ENCODE measurements at regions not wholly inside any gene's neighbourhood (a gene's known extent, or its start where the extent isn't known, plus 50 kb on each side); places are given as distances from the start of the nearest gene placed in this dataset.

GRCh38 chr10:27451054-27451453, 53.0 kb upstream of the RAB18 start:
- CTCF ChIA-PET: no interaction called here
- POLR2A ChIA-PET: no interaction called here
- H3K9me3 Mint-ChIP-seq (ENCODE audit: unreplicated experiment): no peaks in the 10 kb centered on the region
- H3K4me1 Mint-ChIP-seq (ENCODE audit: insufficient read depth, unreplicated experiment): peaks cover 12% of the 10 kb centered on the region
- DNase-seq (ENCODE audit: unreplicated experiment): no peak
- H3K27ac Mint-ChIP-seq (ENCODE audit: low read depth, unreplicated experiment): no peak overlapping the region
- no peaks in the 10 kb centered on the region for H3K36me3 Mint-ChIP-seq (ENCODE audit: insufficient read depth, unreplicated experiment)
- no TSS peak for BruUV-seq (replicated peaks)
- no peaks in the 10 kb centered on the region for H3K27me3 Mint-ChIP-seq (ENCODE audit: insufficient read depth, unreplicated experiment)
- no peak overlapping the region for H3K4me3 Mint-ChIP-seq (ENCODE audit: unreplicated experiment)
- no peak for TF ChIP-seq CTCF (IDR thresholded peaks at IDR 0.05; ENCODE audit: unreplicated experiment)
- intact Hi-C loops (cut with micrococcal nuclease): no loop called here

DNA sequence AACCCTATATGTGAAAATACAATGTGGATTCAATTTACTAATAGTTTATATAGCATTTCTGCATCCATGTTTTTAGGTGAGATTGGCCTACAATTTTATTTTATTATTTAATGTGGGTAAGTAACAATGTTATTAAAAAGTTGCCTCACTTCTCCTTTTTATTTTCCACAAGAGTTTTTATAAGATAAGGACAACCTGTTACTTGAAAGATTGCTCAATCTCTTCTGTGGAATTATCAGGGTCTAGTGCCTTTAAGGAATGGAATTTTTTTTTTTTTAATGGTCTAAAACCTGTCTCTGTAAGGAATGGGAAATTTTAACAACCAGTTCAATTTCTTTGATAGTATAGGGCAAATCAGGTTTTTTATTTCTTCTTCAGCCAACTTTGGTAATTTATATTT, 53.9 kb upstream of the RAB18 start:
- no peak for DNase-seq (ENCODE audit: unreplicated experiment)

DNA sequence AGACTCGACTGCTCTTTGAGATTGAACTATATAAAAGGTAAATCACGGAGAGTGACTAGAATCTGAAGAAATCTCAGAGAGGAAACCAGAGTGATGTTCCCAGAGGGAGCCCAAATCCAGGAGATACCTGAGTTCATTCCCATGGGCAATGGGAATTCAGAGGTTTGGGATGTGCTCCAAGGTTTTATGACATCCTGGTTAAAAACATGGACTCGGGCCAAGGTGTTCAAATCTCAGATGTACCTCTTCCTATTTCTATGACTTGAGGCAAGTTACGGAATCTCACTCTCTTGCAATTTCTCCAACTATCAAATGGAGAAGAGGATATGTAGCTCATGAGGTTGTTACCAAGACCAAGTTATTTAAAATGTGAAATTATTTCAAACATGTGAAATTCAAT, 54.5 kb upstream of the RAB18 start:
- ChIA-PET POLR2A (no interaction called here), CTCF (interaction anchor here (0.6 to 1.0 kb wide), 2 partner anchors 47 to 704 kb away, joined by 3 to 4 read pairs; no protein-coding TSS in a partner anchor)
- H3K4me1 Mint-ChIP-seq (ENCODE audit: insufficient read depth, unreplicated experiment): peaks cover 16% of the 10 kb centered on the region
- intact Hi-C loops (cut with micrococcal nuclease): loop anchor here (5.0 kb wide), 3 partner anchors 38 to 93 kb away; partner anchors contain the start of gene RAB18
- TF ChIP-seq CTCF (IDR thresholded peaks at IDR 0.05; ENCODE audit: unreplicated experiment): no peak
- H3K9me3 Mint-ChIP-seq (ENCODE audit: unreplicated experiment): no peaks in the 10 kb centered on the region
- H3K4me3 Mint-ChIP-seq (ENCODE audit: unreplicated experiment): no peak overlapping the region
- BruUV-seq (replicated peaks): no TSS peak
- no peaks in the 10 kb centered on the region for H3K27me3 Mint-ChIP-seq (ENCODE audit: insufficient read depth, unreplicated experiment)
- DNase-seq (ENCODE audit: unreplicated experiment): peak; percentile 74
- no peaks in the 10 kb centered on the region for H3K36me3 Mint-ChIP-seq (ENCODE audit: insufficient read depth, unreplicated experiment)
- no peak overlapping the region for H3K27ac Mint-ChIP-seq (ENCODE audit: low read depth, unreplicated experiment)

More for the DNA sequence above, 53.9 kb upstream of the RAB18 start:
- no peaks in the 10 kb centered on the region for H3K36me3 Mint-ChIP-seq (ENCODE audit: insufficient read depth, unreplicated experiment)
- intact Hi-C loops (cut with micrococcal nuclease): no loop called here
- BruUV-seq (replicated peaks): no TSS peak
- TF ChIP-seq CTCF (IDR thresholded peaks at IDR 0.05; ENCODE audit: unreplicated experiment): no peak
- H3K9me3 Mint-ChIP-seq (ENCODE audit: unreplicated experiment): no peaks in the 10 kb centered on the region
- ChIA-PET CTCF (no interaction called here), POLR2A (no interaction called here)
- no peaks in the 10 kb centered on the region for H3K27me3 Mint-ChIP-seq (ENCODE audit: insufficient read depth, unreplicated experiment)
- H3K4me1 Mint-ChIP-seq (ENCODE audit: insufficient read depth, unreplicated experiment): peaks cover 16% of the 10 kb centered on the region
- H3K27ac Mint-ChIP-seq (ENCODE audit: low read depth, unreplicated experiment): no peak overlapping the region
- no peak overlapping the region for H3K4me3 Mint-ChIP-seq (ENCODE audit: unreplicated experiment)

DNA sequence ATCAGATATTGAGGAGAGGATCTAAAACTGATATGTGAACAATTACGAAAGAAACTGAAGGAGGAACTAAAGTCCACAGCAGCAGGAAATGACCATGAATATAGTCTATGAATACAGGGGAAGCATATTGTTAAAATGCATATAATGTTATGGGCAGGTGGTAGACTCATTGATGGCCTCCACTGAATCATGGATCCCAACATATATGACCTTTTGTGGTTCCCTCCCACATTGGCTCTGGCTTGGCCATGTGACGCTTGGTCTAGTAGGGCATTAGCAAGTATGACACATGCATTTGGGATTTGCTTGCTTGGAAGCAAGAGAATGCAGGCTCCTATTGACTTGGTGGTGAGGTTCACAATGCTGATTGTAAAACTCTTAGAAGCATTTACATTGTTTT, 55.2 kb upstream of the RAB18 start:
- ChIA-PET CTCF (interaction anchor here (1.0 to 1.5 kb wide), 2 partner anchors 37 to 48 kb away, joined by 3 read pairs; no protein-coding TSS in a partner anchor), POLR2A (interaction anchor here (1.6 kb wide), 1 partner anchor 56 kb away, joined by 12 read pairs; the partner anchor contains the start of gene RAB18)
- H3K27me3 Mint-ChIP-seq (ENCODE audit: insufficient read depth, unreplicated experiment): no peaks in the 10 kb centered on the region
- BruUV-seq (replicated peaks): no TSS peak
- no peaks in the 10 kb centered on the region for H3K9me3 Mint-ChIP-seq (ENCODE audit: unreplicated experiment)
- intact Hi-C loops (cut with micrococcal nuclease): loop anchor here (5.0 kb wide), 3 partner anchors 38 to 93 kb away; partner anchors contain the start of gene RAB18
- peak; percentile 52 for DNase-seq (ENCODE audit: unreplicated experiment)
- H3K27ac Mint-ChIP-seq (ENCODE audit: low read depth, unreplicated experiment): no peak overlapping the region
- H3K4me1 Mint-ChIP-seq (ENCODE audit: insufficient read depth, unreplicated experiment): peaks cover 16% of the 10 kb centered on the region
- H3K4me3 Mint-ChIP-seq (ENCODE audit: unreplicated experiment): no peak overlapping the region
- no peak for TF ChIP-seq CTCF (IDR thresholded peaks at IDR 0.05; ENCODE audit: unreplicated experiment)
- H3K36me3 Mint-ChIP-seq (ENCODE audit: insufficient read depth, unreplicated experiment): no peaks in the 10 kb centered on the region
